GM18873 (cell line): ENCODE measurements at regions not wholly inside any gene's neighbourhood (a gene's known extent, or its start where the extent isn't known, plus 50 kb on each side); places are given as distances from the start of the nearest gene placed in this dataset.

ENCODE experiments used
- ATAC-seq: cut with Tn5 transposase; IDR thresholded peaks from one replicate; pipeline ENCODE4 v1.9.1; 2021; ENCODE audit warnings: mild to moderate bottlenecking, moderate library complexity, moderate number of reproducible peaks; ENCODE audit not compliant: unreplicated experiment, low FRiP score

GRCh38 chr20:11249683-11250082 is 575.9 kb upstream of the JAG1 start:
- no peak for ATAC-seq

DNA sequence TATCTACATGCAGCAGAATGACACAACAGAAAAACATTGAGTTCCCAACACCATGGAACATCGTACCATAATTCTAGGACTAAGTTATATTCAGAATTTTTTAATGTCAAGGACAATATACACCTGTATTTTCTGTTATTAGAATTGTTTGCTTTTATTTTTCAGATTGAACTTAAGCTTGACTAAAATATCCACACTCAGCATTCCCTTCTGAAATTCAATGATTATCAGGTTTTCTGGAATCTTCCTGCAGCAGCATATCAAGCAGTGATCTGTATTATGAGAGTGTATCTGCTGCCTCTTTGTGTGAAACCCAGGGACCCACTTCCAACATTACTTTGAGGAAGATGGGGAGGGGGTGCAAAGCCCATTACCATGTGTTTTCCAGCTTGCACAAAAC is 578.6 kb upstream of the JAG1 start:
- no peak for ATAC-seq

GRCh38 chr20:11255455-11255854 is 581.7 kb upstream of the JAG1 start:
- ATAC-seq = no peak

- ATAC-seq = no peak
These were observed 582.1 kb upstream of the JAG1 start for GRCh38 chr20:11255860-11256259.

GRCh38 chr20:11260611-11261010 is 586.8 kb upstream of the JAG1 start:
- ATAC-seq = no peak

DNA sequence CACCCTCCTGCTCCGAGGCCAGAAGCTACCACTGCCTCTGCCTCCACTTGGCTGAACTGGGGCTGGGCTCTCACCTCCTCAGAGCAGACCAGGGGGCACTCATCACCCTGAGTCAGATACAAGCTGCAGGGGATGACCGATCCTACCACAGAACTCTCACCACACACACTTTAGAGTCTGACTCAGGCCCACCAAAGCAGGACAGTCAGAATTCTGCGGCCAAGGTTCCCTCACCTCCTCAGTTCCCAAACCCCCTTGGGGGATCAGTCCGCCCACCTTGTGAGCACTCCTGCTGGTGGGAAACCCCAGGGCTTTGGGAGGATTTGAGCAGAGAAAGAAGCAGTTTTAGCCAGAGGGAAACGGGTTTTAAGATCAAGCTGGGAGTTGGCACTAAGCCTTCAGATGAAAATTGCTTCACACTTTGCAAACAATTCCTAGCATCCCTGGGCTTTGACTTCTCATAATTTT is 587.8 kb upstream of the JAG1 start:
- no peak for ATAC-seq

DNA sequence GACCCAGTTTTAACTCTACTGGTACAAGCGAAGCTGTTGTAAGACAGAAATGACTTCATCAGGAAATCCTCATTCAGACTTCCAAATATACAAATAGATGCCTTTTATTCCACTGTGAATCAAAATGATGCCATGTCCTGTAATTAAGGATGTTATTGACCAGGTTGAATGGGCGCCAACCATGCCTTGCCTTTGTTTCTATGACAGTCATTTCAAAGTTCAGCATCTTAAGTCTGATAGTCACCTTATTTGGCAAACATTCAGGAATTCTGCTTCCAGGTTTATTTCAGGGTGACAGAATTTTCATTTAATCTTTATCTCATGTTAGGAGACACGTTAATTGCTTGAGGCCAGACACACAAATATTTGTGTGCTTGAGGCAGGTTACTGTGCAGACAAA is 592.8 kb upstream of the JAG1 start:
- no peak for ATAC-seq

DNA sequence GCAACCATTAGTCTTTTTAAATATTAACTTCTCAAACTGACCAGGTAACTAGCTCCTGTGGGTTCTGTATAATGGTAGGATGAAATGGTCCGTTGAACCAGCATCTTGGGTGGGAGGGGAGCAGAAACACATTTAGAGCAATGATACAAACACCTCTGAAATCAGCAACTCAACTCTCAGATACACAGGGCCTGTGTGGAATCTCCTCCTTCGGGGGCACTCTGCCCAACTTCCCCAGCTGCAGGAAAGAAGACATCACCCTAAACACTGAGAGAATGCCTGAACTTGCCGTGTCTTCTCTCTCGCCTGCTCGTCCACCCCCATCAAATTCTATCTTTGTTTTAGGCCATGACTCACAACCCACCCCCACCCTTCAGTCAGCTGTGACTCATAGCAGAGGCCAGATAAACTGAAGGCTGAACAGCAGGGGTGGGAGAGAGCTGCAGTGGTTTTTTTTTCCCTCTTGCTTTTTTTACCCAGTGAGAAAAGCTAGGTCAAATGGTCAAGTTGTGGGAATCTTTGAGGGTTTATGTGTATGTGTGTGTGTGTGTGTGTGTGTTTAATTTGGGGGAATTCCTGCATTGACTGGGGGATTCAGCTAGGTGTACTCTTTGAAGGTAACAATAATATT is 593.4 kb upstream of the JAG1 start:
- no peak for ATAC-seq

GRCh38 chr20:11267762-11268335 is 594.0 kb upstream of the JAG1 start:
- ATAC-seq = no peak

DNA sequence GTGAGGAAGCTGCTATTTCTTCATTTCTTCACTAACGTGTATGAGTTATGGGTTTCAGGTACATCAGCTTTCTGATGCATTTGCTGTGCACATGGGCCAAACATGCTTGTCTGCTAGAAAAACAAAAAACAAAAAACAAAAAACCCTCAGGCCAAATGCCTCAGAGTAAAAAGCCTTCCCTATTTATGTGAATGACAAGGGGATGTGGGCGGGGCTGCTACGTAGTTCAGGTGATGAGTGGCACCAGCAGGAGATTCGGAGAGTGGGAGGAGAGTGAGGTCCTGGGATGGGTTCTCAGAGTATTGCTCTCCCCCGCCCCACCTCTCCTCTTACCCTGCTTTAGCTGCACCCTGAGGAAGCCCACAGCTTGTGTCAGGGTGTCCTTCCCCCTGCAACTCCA is 596.8 kb upstream of the JAG1 start:
- ATAC-seq = no peak

GRCh38 chr20:11271319-11271718 is 597.5 kb upstream of the JAG1 start:
- no peak for ATAC-seq

DNA sequence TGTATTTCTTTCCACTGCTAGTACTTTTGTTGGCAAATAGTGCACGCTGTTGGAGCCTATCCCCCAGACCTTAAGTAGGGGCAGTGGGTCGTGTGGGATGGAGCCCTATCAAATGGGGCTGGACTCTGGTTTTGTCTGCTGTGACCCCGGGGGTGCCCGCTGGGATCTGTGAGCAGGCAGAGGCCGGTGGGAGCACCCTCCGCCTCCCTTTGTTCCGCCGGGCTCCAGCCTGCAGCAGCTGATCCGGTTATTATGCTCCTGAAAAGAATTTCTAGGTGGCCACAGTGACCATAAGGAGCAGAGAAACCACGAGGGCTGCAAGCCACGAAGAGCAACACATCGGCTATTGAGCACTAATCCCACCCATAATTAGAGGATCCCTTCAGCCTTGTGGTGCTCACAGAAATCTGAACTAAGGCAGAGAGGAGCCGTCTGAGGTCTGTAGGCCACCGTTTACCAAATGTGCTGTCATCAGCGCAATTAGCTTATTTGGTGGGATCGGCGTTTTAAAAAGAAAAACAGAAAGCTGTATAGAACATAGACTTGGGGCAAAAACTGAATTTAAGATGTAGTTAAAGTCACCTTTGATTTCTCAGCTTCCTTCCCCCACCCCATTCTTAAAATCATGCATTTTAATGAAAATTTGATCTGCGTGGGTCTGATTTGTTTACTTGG is 598.3 kb upstream of the JAG1 start:
- ATAC-seq = no peak

GRCh38 chr20:11274141-11274594 is 600.4 kb upstream of the JAG1 start:
- ATAC-seq = no peak

DNA sequence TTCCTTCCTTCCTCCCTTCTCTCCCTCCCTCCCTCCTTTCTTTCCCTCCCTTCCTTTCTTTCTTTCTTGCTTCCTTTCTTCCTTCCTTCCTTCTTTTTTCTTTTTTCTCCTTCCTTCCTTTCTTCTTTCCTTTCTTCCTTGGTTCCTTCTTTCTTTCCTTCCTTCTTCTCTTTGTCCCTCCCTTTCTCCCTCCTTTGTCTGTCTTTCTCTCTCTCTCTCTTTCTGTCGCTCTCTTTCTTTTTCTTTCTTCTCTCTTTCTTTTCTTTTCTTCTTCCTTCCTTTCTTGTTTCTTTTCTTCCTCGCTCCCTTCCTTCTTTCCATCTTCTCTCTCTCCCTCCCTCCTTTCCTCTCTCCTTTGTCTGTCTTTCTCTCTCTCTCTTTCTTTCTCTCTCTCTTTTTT is 601.9 kb upstream of the JAG1 start:
- no peak for ATAC-seq

DNA sequence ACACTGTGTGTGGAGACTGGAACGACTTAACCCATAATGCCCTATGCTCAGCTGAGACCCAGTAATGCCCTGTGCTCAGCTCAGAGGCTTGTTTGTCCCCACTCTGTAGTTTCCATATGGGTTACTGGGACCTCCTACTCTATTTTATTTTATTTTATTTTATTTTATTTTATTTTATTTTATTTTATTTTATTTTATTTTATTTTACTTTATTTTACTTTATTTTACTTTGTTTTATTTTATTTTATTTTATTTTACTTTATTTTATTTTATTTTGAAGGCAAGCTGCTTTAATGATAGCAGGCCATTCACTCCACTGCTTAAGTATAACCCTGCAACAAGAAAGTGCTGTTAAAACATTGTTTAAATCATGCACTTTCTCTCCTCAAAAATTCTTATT is 603.4 kb upstream of the JAG1 start:
- ATAC-seq = no peak

- ATAC-seq = no peak
These were observed 604.1 kb upstream of the JAG1 start for GRCh38 chr20:11277858-11278257.

GRCh38 chr20:11278461-11278860 is 604.7 kb upstream of the JAG1 start:
- ATAC-seq = no peak

DNA sequence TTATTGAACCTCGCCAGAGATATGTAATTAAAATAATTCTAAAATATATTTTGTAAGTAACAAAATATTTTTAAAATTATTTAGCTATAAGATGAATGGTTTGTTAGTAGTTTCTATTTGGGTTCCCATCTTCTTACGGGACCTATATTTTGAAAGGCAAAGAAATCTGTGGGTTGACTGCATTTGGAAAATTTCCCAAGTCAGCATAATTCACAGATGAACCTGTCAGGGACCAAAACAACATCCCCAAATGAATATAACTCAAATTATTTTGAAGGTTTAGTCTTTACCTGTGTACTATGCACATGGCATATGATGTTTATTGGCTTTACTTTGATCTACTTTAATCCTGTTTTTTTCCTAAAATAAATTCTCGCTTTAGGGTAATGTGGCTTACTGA is 607.4 kb upstream of the JAG1 start:
- ATAC-seq = no peak

DNA sequence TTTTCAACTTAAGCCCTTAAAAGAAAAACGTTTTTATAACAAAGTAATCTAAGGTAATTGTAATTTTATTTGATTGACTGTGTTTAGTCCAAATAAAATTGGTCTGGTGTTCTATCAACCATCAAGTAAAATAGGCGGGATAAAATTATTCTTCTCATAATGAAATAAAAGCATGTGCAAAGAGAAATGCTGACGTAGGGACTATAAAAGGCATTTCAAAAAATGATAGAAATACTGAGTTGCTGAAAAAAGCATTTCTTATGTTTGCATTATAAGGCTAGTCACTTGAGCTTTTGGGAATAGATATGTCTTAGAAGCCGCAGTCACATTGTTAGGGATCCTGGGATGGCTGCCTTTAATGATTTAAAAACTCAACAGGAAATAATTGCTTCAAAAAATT is 608.0 kb upstream of the JAG1 start:
- ATAC-seq = no peak

- no peak for ATAC-seq
These were observed 613.3 kb upstream of the JAG1 start for GRCh38 chr20:11287126-11287525.

GRCh38 chr20:11296221-11296620 is 621.5 kb upstream of the BTBD3 start:
- no peak for ATAC-seq

DNA sequence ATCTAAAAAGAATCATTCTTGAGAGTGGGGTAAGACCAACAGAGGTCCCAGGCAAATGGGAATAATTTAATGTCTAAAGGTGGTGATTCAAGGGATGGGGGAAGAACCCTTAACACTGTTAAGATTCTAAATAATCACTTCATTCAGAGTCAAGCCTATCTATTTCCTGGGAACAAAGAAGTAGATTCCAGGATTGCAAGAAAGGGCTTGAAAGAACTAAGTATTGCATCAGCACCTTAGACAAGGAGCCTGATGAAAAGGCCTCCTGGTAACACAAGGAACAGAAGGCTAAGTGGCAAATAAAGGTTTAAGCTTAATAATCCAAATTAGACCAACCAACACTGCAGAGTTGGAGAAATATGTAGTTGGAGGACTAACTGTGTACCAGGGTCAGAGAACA is 620.7 kb upstream of the BTBD3 start:
- ATAC-seq = no peak
